ENCODE measurements at regions not wholly inside any gene's neighbourhood (a gene's known extent, or its start where the extent isn't known, plus 50 kb on each side); places are given as distances from the start of the nearest gene placed in this dataset.

GRCh38 chr7:94178230-94178629 is 174.1 kb upstream of the BET1 start:
- Histone ChIP-seq H2AFZ (ENCODE audit: low read depth, low read length) (no peak overlapping the region), H3K27ac (ENCODE audit: low read length) (no peak overlapping the region), H3K4me2 (ENCODE audit: low read length) (no peak overlapping the region), H3K9me3 (ENCODE audit: low read length) (no peaks in the 10 kb centered on the region), H4K20me1 (ENCODE audit: insufficient read depth) (no peaks in the 10 kb centered on the region), H3K36me3 (ENCODE audit: insufficient read depth, low read length) (no peaks in the 10 kb centered on the region), H3K4me3 (ENCODE audit: low read length) (no peak overlapping the region), H3K9me2 (ENCODE audit: insufficient read depth, low read length) (no peaks in the 10 kb centered on the region), H3K79me2 (replicated peaks; ENCODE audit: insufficient read depth, low read length) (no peaks in the 10 kb centered on the region), H3K27me3 (ENCODE audit: insufficient read depth, low read depth, low read length) (no peaks in the 10 kb centered on the region), H3F3A (ENCODE audit: insufficient read depth, low read length, poor library complexity, severe bottlenecking) (no peaks in the 10 kb centered on the region), H3K9ac (ENCODE audit: low read length) (no peak overlapping the region)
- TF ChIP-seq CTCF (IDR thresholded peaks at IDR 0.05; ENCODE audit: poor library complexity, severe bottlenecking) (no peak), MXI1 (conservative IDR thresholded peaks at IDR 0.05; ENCODE audit: poor library complexity, severe bottlenecking) (no peak), POLR2AphosphoS5 (IDR thresholded peaks at IDR 0.05) (no peak), EZH2 (IDR thresholded peaks at IDR 0.05; ENCODE audit: borderline replicate concordance, insufficient read depth, low read length, poor library complexity, severe bottlenecking) (no peak), SMC3 (conservative IDR thresholded peaks at IDR 0.05; ENCODE audit: poor library complexity) (no peak), EP300 (conservative IDR thresholded peaks at IDR 0.05; ENCODE audit: poor library complexity, severe bottlenecking) (no peak), REST (IDR thresholded peaks at IDR 0.05; ENCODE audit: borderline replicate concordance) (no peak), TAF1 (IDR thresholded peaks at IDR 0.05; ENCODE audit: low read depth) (no peak), RAD21 (conservative IDR thresholded peaks at IDR 0.05) (no peak)

GRCh38 chr7:94179466-94179865 is 175.3 kb upstream of the BET1 start:
- Histone ChIP-seq H3K27me3 (ENCODE audit: insufficient read depth, low read depth, low read length) (no peaks in the 10 kb centered on the region), H3K27ac (ENCODE audit: low read length) (no peak overlapping the region), H4K20me1 (ENCODE audit: insufficient read depth) (no peaks in the 10 kb centered on the region), H3K9me2 (ENCODE audit: insufficient read depth, low read length) (no peaks in the 10 kb centered on the region), H3K9ac (ENCODE audit: low read length) (no peak overlapping the region), H3K4me3 (ENCODE audit: low read length) (no peak overlapping the region), H3K9me3 (ENCODE audit: low read length) (no peaks in the 10 kb centered on the region), H3K4me2 (ENCODE audit: low read length) (no peak overlapping the region), H3F3A (ENCODE audit: insufficient read depth, low read length, poor library complexity, severe bottlenecking) (no peaks in the 10 kb centered on the region), H2AFZ (ENCODE audit: low read depth, low read length) (no peak overlapping the region), H3K36me3 (ENCODE audit: insufficient read depth, low read length) (no peaks in the 10 kb centered on the region), H3K79me2 (replicated peaks; ENCODE audit: insufficient read depth, low read length) (no peaks in the 10 kb centered on the region)
- TF ChIP-seq RAD21 (conservative IDR thresholded peaks at IDR 0.05) (no peak), EP300 (conservative IDR thresholded peaks at IDR 0.05; ENCODE audit: poor library complexity, severe bottlenecking) (no peak), EZH2 (IDR thresholded peaks at IDR 0.05; ENCODE audit: borderline replicate concordance, insufficient read depth, low read length, poor library complexity, severe bottlenecking) (no peak)

GRCh38 chr7:94182066-94182465 is 177.9 kb upstream of the BET1 start:
- no peak overlapping the region for H3K9ac ChIP-seq (ENCODE audit: low read length)
- no peaks in the 10 kb centered on the region for H4K20me1 ChIP-seq (ENCODE audit: insufficient read depth)
- H3K9me3 ChIP-seq (ENCODE audit: low read length), result no peaks in the 10 kb centered on the region
- no peaks in the 10 kb centered on the region for H3F3A ChIP-seq (ENCODE audit: insufficient read depth, low read length, poor library complexity, severe bottlenecking)
- no peak overlapping the region for H3K4me3 ChIP-seq (ENCODE audit: low read length)
- H3K36me3 ChIP-seq (ENCODE audit: insufficient read depth, low read length), result no peaks in the 10 kb centered on the region
- no peak overlapping the region for H2AFZ ChIP-seq (ENCODE audit: low read depth, low read length)
- H3K27ac ChIP-seq (ENCODE audit: low read length), result no peak overlapping the region
- TF ChIP-seq POLR2AphosphoS5 (IDR thresholded peaks at IDR 0.05) (no peak), REST (IDR thresholded peaks at IDR 0.05; ENCODE audit: borderline replicate concordance) (no peak), RAD21 (conservative IDR thresholded peaks at IDR 0.05) (no peak), SMC3 (conservative IDR thresholded peaks at IDR 0.05; ENCODE audit: poor library complexity) (no peak), CTCF (IDR thresholded peaks at IDR 0.05; ENCODE audit: poor library complexity, severe bottlenecking) (no peak), EP300 (conservative IDR thresholded peaks at IDR 0.05; ENCODE audit: poor library complexity, severe bottlenecking) (no peak), MXI1 (conservative IDR thresholded peaks at IDR 0.05; ENCODE audit: poor library complexity, severe bottlenecking) (no peak), EZH2 (IDR thresholded peaks at IDR 0.05; ENCODE audit: borderline replicate concordance, insufficient read depth, low read length, poor library complexity, severe bottlenecking) (no peak), TAF1 (IDR thresholded peaks at IDR 0.05; ENCODE audit: low read depth) (no peak)
- H3K9me2 ChIP-seq (ENCODE audit: insufficient read depth, low read length), result no peaks in the 10 kb centered on the region
- no peaks in the 10 kb centered on the region for H3K27me3 ChIP-seq (ENCODE audit: insufficient read depth, low read depth, low read length)
- H3K4me2 ChIP-seq (ENCODE audit: low read length), result no peak overlapping the region
- no peaks in the 10 kb centered on the region for H3K79me2 ChIP-seq (replicated peaks; ENCODE audit: insufficient read depth, low read length)
